GM12891 (cell line): ENCODE measurements at regions not wholly inside any gene's neighbourhood (a gene's known extent, or its start where the extent isn't known, plus 50 kb on each side); places are given as distances from the start of the nearest gene placed in this dataset.
"Not testable (repeated sequence)": the region's sequence is repeated elsewhere in the genome, so short reads cannot be mapped to it uniquely, and the experiment has no call there.

Experiments
- DNase-seq: peaks from one replicate; pipeline ENCODE4 v3.0.0; 2011; ENCODE audit warnings: low spot score; ENCODE audit not compliant: insufficient read length
- FAIRE-seq: peaks from 2 replicates; lab custom pipeline; 2011; peaks lifted over from hg19 to GRCh38; lab: Jason Lieb, UNC
- PAX5 ChIP-seq: IDR thresholded peaks from 2 replicates; pipeline ENCODE4 v1.6.1; 2011; ENCODE audit warnings: low read length, moderate library complexity, mild to moderate bottlenecking; ENCODE audit not compliant: insufficient read depth, severe bottlenecking
- POLR2A ChIP-seq: IDR thresholded peaks from 2 replicates; pipeline ENCODE4 v1.6.1; 2011; ENCODE audit warnings: low read depth, low read length, control low read depth
- POLR2AphosphoS5 ChIP-seq: IDR thresholded peaks from 2 replicates; pipeline ENCODE4 v1.6.1; 2011; ENCODE audit warnings: low read depth, low read length, control low read depth
- POU2F2 ChIP-seq: IDR thresholded peaks from 2 replicates; pipeline ENCODE4 v1.6.1; 2011; ENCODE audit warnings: low read depth, mild to moderate bottlenecking, control low read depth, low read length, moderate library complexity
- SPI1 ChIP-seq: IDR thresholded peaks from 2 replicates; pipeline ENCODE4 v1.6.1; 2011; ENCODE audit warnings: low read depth, low read length, control low read depth
- TAF1 ChIP-seq: IDR thresholded peaks from 2 replicates; pipeline ENCODE4 v1.6.1; 2011; ENCODE audit warnings: low read depth, low read length, control low read depth

GRCh38 chr1:94661431-94661932 lies 119.9 kb upstream of the F3 start:
- no peak for FAIRE-seq
- no peak for DNase-seq
- TF ChIP-seq TAF1 (no peak), SPI1 (no peak), POLR2A (no peak), POU2F2 (no peak), POLR2AphosphoS5 (no peak), PAX5 (no peak)

- no peak for TF ChIP-seq TAF1
- no peak for TF ChIP-seq POU2F2
- TF ChIP-seq POLR2AphosphoS5: no peak
- TF ChIP-seq PAX5: no peak
- no peak for TF ChIP-seq POLR2A
- TF ChIP-seq SPI1: no peak
- DNase-seq: no peak
- FAIRE-seq: no peak
Observed at GRCh38 chr1:94660994-94661393, 119.4 kb upstream of the F3 start.

GRCh38 chr1:94660258-94660657 lies 118.7 kb upstream of the F3 start:
- TF ChIP-seq POU2F2: no peak
- no peak for TF ChIP-seq POLR2A
- TF ChIP-seq SPI1: no peak
- no peak for TF ChIP-seq TAF1
- TF ChIP-seq POLR2AphosphoS5: no peak
- TF ChIP-seq PAX5: no peak
- DNase-seq (no peak), FAIRE-seq (no peak)

GRCh38 chr1:94659202-94659601 lies 117.6 kb upstream of the F3 start:
- not testable (repeated sequence) for FAIRE-seq, DNase-seq

- TF ChIP-seq SPI1: no peak
- no peak for TF ChIP-seq TAF1
- TF ChIP-seq POU2F2: no peak
- TF ChIP-seq PAX5: no peak
- TF ChIP-seq POLR2AphosphoS5: no peak
- no peak for FAIRE-seq
- no peak for DNase-seq
Observed at GRCh38 chr1:94658221-94658620, 116.7 kb upstream of the F3 start.

- FAIRE-seq, DNase-seq: not testable (repeated sequence)
Observed at GRCh38 chr1:94657776-94658175, 116.2 kb upstream of the F3 start.

- TF ChIP-seq PAX5: no peak
- TF ChIP-seq SPI1: no peak
- no peak for TF ChIP-seq TAF1
- no peak for TF ChIP-seq POU2F2
- no peak for TF ChIP-seq POLR2A
- TF ChIP-seq POLR2AphosphoS5: no peak
- no peak for FAIRE-seq
- DNase-seq: no peak
Observed at GRCh38 chr1:94656967-94657366, 115.4 kb upstream of the F3 start.

- TF ChIP-seq POLR2AphosphoS5 (no peak), SPI1 (no peak), PAX5 (no peak), TAF1 (no peak), POU2F2 (no peak), POLR2A (no peak)
- FAIRE-seq (no peak), DNase-seq (no peak)
Observed at GRCh38 chr1:94654919-94655318, 113.4 kb upstream of the F3 start.

GRCh38 chr1:94654459-94654858 lies 112.9 kb upstream of the F3 start:
- FAIRE-seq: no peak
- DNase-seq: no peak
- TF ChIP-seq POLR2A: no peak
- no peak for TF ChIP-seq PAX5
- no peak for TF ChIP-seq POU2F2
- TF ChIP-seq TAF1: no peak
- no peak for TF ChIP-seq SPI1
- TF ChIP-seq POLR2AphosphoS5: no peak

- TF ChIP-seq POLR2AphosphoS5 (no peak), PAX5 (no peak), SPI1 (no peak), TAF1 (no peak), POU2F2 (no peak), POLR2A (no peak)
Observed at GRCh38 chr1:94654031-94654430, 112.5 kb upstream of the F3 start.

GRCh38 chr1:94653454-94653853 lies 111.9 kb upstream of the F3 start:
- TF ChIP-seq POLR2AphosphoS5: no peak
- no peak for TF ChIP-seq TAF1
- TF ChIP-seq POLR2A: no peak
- no peak for TF ChIP-seq SPI1
- no peak for TF ChIP-seq PAX5
- TF ChIP-seq POU2F2: no peak
- DNase-seq (no peak), FAIRE-seq (no peak)

More at GRCh38 chr1:94654031-94654430, 112.5 kb upstream of the F3 start:
- FAIRE-seq (no peak), DNase-seq (no peak)
